Body of pancreas (tissue), 4 donors: ENCODE measurements at regions not wholly inside any gene's neighbourhood (a gene's known extent, or its start where the extent isn't known, plus 50 kb on each side); places are given as distances from the start of the nearest gene placed in this dataset.

ENCODE experiments used
- ATAC-seq: fragments of 150-250 bp; one replicate; pipeline ENCODE4 v1.9.1; 2016
- DNase-seq, 4 donors: peaks; one replicate each; pipeline ENCODE4 v3.0.0-alpha.2; 2019
- H3K27ac ChIP-seq, 4 donors: fragments of 200-600 bp; sonication (generic); 1 replicate in 3 of 4; 2 replicates in 1 of 4; pipeline versions ENCODE4 v1.5.1 to v1.6.1; 2016 to 2019; ENCODE audit warnings: mild to moderate bottlenecking in 1 of 4, mixed read lengths in 1 of 4, moderate library complexity in 1 of 4
- H3K27me3 ChIP-seq, 2 donors: fragments of 200-600 bp; sonication (generic); one replicate each; pipeline ENCODE4 v1.6.0; 2016; ENCODE audit warnings: mild to moderate bottlenecking in 1 of 2
- H3K36me3 ChIP-seq, 2 donors: fragments of 200-600 bp; sonication (generic); replicated peaks in 1 of 2; 2 replicates each; pipeline ENCODE4 v1.5.1; 2016; ENCODE audit warnings: low read depth in 2 of 2; ENCODE audit not compliant: insufficient read depth in 1 of 2
- H3K4me1 ChIP-seq: fragments of 200-600 bp; sonication (generic); one replicate; pipeline ENCODE4 v1.6.0; 2016
- H3K4me3 ChIP-seq, 2 donors: fragments of 200-600 bp; sonication (generic); 1 replicate in 1 of 2; 2 replicates in 1 of 2; pipeline ENCODE4 v1.5.1; 2016 to 2019
- H3K9me3 ChIP-seq, 3 donors: fragments of 200-600 bp; sonication (generic); 1 replicate in 2 of 3; 2 replicates in 1 of 3; pipeline ENCODE4 v1.5.1; 2016
- CTCF ChIP-seq, 7 experiments: fragments of 450-650 bp in 4 of 7; fragments of 200-600 bp in 3 of 7; sonication (generic) in 3 of 7; IDR thresholded peaks; one replicate each; pipeline ENCODE4 v1.5.1; 2016 to 2019; ENCODE audit warnings: antibody characterized with exemption in 7 of 7
- POLR2A ChIP-seq, 3 donors: fragments of 450-650 bp; IDR thresholded peaks; one replicate each; pipeline ENCODE4 v1.6.1; 2016; ENCODE audit warnings: antibody characterized with exemption in 3 of 3, mild to moderate bottlenecking in 2 of 3
- WGBS, 2 donors: methylation state at CpG; one replicate each; pipeline ENCODE4 v1.1.5; 2017; 5-methylcytosine and 5-hydroxymethylcytosine counted together
- intact Hi-C: fragments of 100-400 bp; cut with DNase I; formaldehyde crosslinking; loops from one replicate; pipeline ENCODE4 v1.15.1; 2023

DNA sequence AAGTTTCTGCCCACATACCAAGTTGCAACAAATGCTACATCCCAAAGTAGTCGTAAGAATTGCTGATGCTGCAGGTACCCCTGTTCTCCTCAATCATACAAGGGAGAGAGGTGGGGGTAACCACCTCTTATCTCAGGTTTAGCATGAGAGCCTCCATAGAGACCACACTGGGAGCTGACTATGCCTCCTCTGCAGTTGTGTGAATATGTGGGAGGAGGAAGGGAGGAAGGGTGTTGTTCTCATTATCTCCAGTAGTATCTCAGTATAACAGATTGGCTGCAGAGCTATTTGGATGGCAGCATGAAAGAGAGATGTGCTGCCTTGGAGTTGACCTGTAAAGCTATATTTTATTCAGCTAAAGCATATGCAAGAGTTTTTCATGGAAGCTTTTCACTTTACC is 690.7 kb downstream of the KCNJ3 start:
- Histone ChIP-seq H3K9me3 (no peaks in the 10 kb centered on the region), H3K36me3 (no peaks in the 10 kb centered on the region), H3K27ac (no peak overlapping the region), H3K4me1 (no peaks in the 10 kb centered on the region), H3K4me3 (no peak overlapping the region), H3K27me3 (no peaks in the 10 kb centered on the region)
- ATAC-seq (no peak), DNase-seq (no peak)
- TF ChIP-seq CTCF (IDR thresholded peaks at IDR 0.05) (no peak), POLR2A (IDR thresholded peaks at IDR 0.05) (no peak)
- 57 to 96% methylated on average over 1 of the region's 1 CpG for WGBS, 2 donors
- intact Hi-C loops = no loop called here

- no peak overlapping the region for H3K27ac ChIP-seq
- no peak overlapping the region for H3K4me3 ChIP-seq
- WGBS, 2 donors = 73 to 84% methylated on average over 3 of the region's 3 CpGs
- DNase-seq (no peak), ATAC-seq (no peak)
- H3K9me3 ChIP-seq = no peaks in the 10 kb centered on the region
- intact Hi-C loops = no loop called here
- H3K27me3 ChIP-seq = no peaks in the 10 kb centered on the region
- TF ChIP-seq POLR2A (IDR thresholded peaks at IDR 0.05) = no peak
- TF ChIP-seq CTCF (IDR thresholded peaks at IDR 0.05) = no peak
- H3K4me1 ChIP-seq = peaks cover 9% of the 10 kb centered on the region
- no peaks in the 10 kb centered on the region for H3K36me3 ChIP-seq
These were observed 686.1 kb downstream of the KCNJ3 start for GRCh38 chr2:155384555-155385123.

DNA sequence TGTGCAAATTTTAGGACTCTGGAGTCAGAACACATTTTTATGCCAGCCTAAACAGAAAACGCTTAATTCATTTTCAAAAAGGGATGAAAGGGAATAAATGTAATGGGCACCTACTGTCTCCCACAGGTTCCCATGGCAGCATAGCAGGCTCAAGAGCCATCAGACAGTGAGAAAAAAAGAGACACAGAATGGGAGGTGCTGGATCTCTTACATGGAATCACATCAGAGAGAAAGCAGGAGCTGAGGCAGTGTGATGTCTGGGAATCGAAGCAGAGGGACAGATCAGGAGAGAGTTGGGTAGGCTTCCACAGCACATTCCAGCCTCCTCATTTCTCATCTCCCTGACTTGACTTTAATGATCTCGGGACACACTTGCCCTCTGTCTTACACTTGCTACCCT is 684.3 kb downstream of the KCNJ3 start:
- Histone ChIP-seq H3K4me1 (peaks cover 9% of the 10 kb centered on the region), H3K27ac (no peak overlapping the region), H3K4me3 (no peak overlapping the region), H3K9me3 (no peaks in the 10 kb centered on the region), H3K36me3 (no peaks in the 10 kb centered on the region), H3K27me3 (no peaks in the 10 kb centered on the region)
- no peak for DNase-seq
- TF ChIP-seq CTCF (IDR thresholded peaks at IDR 0.05) (no peak), POLR2A (IDR thresholded peaks at IDR 0.05) (no peak)
- ATAC-seq = no peak
- intact Hi-C loops = no loop called here
- WGBS, 2 donors = 34 to 50% methylated on average over 3 of the region's 3 CpGs

GRCh38 chr2:155381436-155381835 is 682.9 kb downstream of the KCNJ3 start:
- Histone ChIP-seq H3K4me1 (peaks cover 9% of the 10 kb centered on the region), H3K36me3 (no peaks in the 10 kb centered on the region), H3K27me3 (no peaks in the 10 kb centered on the region), H3K27ac (no peak overlapping the region), H3K4me3 (no peak overlapping the region), H3K9me3 (no peaks in the 10 kb centered on the region)
- TF ChIP-seq CTCF (IDR thresholded peaks at IDR 0.05) (no peak), POLR2A (IDR thresholded peaks at IDR 0.05) (no peak)
- no peak for DNase-seq
- intact Hi-C loops = no loop called here
- ATAC-seq = no peak
- 11 to 13% methylated on average over 1 of the region's 1 CpG for WGBS, 2 donors

- 61% methylated on average over 2 of the region's 2 CpGs for WGBS, 2 donors
- no peak for TF ChIP-seq CTCF (IDR thresholded peaks at IDR 0.05)
- TF ChIP-seq POLR2A (IDR thresholded peaks at IDR 0.05) = no peak
- Histone ChIP-seq H3K4me3 (no peak overlapping the region), H3K27ac (no peak overlapping the region), H3K4me1 (peaks cover 9% of the 10 kb centered on the region), H3K36me3 (no peaks in the 10 kb centered on the region), H3K27me3 (no peaks in the 10 kb centered on the region), H3K9me3 (no peaks in the 10 kb centered on the region)
- ATAC-seq = no peak
- DNase-seq = no peak
- intact Hi-C loops = no loop called here
These were observed 681.0 kb downstream of the KCNJ3 start for GRCh38 chr2:155379494-155379893.
